HG03196 (cell line): ENCODE measurements at regions not wholly inside any gene's neighbourhood (a gene's known extent, or its start where the extent isn't known, plus 50 kb on each side); places are given as distances from the start of the nearest gene placed in this dataset.

Source experiments
- ATAC-seq: cut with Tn5 transposase; IDR thresholded peaks from one replicate; pipeline ENCODE4 v1.9.1; 2021; ENCODE audit not compliant: unreplicated experiment

GRCh38 chr5:125152461-125153189 is 406.2 kb upstream of the ZNF608 start:
- no peak for ATAC-seq

DNA sequence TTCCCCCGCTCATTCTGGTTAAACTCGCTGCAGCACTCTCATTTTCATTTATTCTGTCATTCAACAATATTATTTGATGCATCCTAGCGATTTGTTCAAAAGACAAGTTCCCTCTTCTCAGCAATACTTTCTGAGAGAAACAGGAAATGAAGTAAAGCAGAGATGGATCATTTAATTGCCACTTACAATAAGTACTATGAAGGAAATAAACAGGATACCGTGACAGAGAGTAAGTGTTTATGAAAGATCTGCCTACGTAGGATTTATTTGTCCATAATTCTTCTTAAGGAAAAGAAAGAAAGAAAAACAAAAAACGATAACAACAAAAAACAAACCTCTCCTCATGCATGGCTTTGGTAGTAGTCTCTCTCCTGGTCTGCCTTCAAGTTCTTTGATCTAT is 406.8 kb upstream of the ZNF608 start:
- ATAC-seq = no peak

DNA sequence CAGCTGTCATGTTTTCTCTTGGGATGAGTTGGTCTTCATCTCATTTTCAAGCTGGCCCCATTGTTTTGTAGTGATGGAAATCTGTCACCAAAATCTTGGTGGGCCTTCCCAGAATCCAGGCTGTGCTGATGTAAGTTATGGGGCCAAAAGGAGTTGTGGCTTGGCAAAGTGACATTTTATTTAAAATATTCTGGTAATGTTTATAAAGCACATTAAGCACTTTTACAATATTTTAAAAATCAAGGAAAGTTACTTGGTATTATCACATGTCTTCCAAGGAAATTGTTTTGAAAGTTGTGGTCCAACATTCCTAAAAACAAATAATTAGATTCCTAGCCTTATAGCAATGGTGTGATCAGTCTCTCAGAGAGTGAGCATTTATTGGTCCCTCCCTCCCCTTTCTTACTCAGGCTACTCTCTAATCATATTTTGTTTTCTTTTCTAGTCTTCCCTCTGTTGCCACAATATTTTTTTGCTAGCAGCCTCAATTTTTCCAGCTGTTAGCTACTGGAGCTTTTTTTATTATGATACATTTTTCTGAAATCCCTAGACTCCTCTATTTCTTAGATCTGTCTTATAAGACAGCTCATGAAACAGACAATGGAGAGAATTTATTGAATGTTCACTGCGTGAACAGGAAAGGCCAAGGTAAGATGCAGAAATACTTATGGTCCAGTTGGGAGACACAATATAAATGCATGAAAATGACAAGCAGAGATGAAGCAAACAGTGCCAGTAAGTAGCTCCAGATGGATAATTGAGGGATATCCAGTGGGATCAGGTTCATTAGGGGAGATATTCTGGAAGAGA is 408.1 kb upstream of the ZNF608 start:
- ATAC-seq = no peak

GRCh38 chr5:125160787-125161502 is 414.5 kb upstream of the ZNF608 start:
- ATAC-seq = no peak

GRCh38 chr5:125162714-125163113 is 416.3 kb upstream of the ZNF608 start:
- ATAC-seq = no peak

GRCh38 chr5:125169396-125169795 is 423.0 kb upstream of the ZNF608 start:
- ATAC-seq = no peak

- no peak for ATAC-seq
These were observed 425.2 kb upstream of the ZNF608 start for GRCh38 chr5:125171641-125172040.

DNA sequence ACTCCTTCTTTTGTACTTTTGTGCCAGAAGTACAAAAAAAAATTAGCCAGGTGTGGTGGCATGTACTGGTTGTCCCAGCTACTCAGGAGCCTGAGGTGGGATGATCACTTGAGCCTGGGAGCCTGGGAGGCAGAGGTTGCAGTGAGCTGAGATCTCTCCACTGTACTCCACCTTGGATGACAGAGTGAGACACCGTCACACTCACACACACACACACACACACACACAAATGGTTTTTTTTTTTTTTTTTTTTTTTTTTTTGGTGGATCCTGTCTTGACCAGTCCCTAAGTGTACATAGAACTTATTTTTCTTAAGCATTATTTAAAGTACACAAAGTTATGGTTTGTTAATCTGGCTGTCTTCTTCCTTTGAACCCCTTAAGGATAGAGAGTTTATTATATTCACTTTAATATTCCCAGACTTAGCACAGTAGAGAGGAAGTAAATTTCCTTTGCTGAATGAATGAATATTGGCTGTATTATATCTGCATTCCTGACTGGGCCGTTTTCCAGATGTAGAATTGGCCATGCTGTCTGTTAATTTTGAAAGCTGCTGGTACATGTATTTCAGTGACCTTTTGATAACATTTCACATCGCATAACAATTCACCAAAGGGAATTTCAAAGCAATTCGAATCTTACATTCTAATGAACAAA is 429.0 kb upstream of the ZNF608 start:
- ATAC-seq = no peak

- no peak for ATAC-seq
These were observed 429.6 kb upstream of the ZNF608 start for GRCh38 chr5:125176005-125176390.

- ATAC-seq = no peak
These were observed 430.9 kb upstream of the ZNF608 start for GRCh38 chr5:125177340-125177739.

DNA sequence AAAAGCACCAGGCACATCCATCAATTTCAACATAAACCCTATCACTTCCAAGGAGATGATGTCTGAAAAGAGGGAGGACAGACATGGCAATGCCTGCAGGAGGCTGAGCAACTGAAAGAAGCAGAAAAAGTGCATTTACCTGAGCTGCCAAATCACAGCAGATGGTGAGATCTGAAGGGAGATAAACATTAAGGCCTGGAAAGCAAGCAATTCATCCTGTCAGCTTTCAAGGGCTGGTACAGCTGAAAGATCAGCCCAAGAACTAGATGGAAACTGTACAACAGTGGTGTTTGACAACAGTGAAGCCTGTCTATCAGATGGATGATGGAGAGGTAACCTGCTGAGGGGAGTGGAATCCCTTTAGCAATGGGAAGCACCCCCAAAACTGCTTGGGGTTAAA is 433.2 kb upstream of the ZNF608 start:
- no peak for ATAC-seq

GRCh38 chr5:125180231-125180829 is 433.9 kb upstream of the ZNF608 start:
- no peak for ATAC-seq

DNA sequence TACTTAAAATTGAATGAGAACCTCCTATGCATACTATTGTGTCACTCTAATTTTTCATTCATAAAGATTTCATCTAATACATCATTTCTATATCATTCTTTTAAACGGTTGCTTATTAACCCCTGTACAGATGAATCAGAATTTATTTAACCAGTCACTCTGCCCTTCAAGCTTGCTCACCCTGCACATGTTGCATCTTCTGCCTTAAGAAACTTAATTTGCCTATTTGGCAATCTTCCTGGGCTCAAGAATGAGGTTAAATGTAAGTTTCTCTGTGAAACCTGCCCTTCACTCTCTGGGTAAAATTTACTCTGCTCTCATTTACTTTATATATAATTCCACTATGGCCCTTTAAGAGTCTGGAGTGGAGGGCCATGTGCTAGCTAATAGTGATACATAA is 434.7 kb upstream of the ZNF608 start:
- ATAC-seq = no peak

GRCh38 chr5:125181955-125182354 is 435.5 kb upstream of the ZNF608 start:
- ATAC-seq = no peak

DNA sequence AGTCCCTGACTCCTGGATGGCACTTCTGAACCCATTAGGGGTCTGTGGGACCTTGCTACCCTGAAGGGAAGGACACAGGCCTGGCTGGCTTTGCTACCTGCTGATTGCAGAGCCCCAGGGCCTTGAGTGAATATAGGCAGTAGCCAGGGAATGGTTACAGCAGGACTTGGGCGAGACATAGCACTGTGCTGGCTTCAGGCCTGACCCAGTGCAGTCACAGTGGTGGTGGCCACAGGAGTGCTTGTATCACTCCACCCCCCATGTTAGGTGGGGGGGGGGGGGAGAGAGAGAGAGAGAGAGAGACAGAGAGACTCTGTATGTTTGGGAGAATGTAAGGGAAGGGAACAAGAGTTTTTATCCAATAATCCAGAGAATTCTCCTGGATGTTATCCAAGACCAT is 439.3 kb upstream of the ZNF608 start:
- ATAC-seq = no peak

- ATAC-seq = no peak
These were observed 440.5 kb upstream of the ZNF608 start for GRCh38 chr5:125186911-125187375.

DNA sequence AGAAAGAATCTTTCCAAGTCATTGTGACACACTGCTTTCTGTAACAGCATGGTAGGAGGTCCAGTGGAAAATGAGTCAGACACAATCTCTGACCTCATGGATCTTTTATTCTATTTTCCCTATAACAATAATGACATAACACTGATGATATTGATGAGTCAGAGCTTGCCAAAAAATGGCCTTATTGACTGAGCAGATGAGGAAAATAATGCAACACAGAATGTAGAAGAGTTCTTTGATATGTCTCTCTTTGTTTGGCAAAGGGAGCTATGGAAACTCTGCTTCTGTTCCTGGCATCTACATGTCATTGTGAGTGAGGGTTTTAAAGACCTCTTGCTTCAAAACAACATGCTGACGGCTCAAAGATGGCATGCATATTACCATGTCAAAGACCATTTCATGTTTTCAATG is 443.1 kb upstream of the ZNF608 start:
- no peak for ATAC-seq

- ATAC-seq = no peak
These were observed 444.0 kb upstream of the ZNF608 start for GRCh38 chr5:125190232-125191087.

- ATAC-seq = no peak
These were observed 448.4 kb upstream of the ZNF608 start for GRCh38 chr5:125194883-125195282.
